Neural cell (in vitro differentiated cells): ENCODE measurements at regions not wholly inside any gene's neighbourhood (a gene's known extent, or its start where the extent isn't known, plus 50 kb on each side); places are given as distances from the start of the nearest gene placed in this dataset.

ENCODE experiments used
- H2AFZ ChIP-seq: fragments of 200-600, 300-800 bp; sonication (generic), shearing (Covaris generic); 2 replicates; pipeline ENCODE4 v1.6.0; 2014; ENCODE audit warnings: low read depth, mild to moderate bottlenecking, antibody characterized with exemption, low read length, moderate library complexity
- H3F3A ChIP-seq: fragments of 200-600 bp; shearing (Covaris generic); 2 replicates; pipeline ENCODE4 v1.6.1; 2016; ENCODE audit warnings: mild to moderate bottlenecking, moderate library complexity, mixed read lengths, antibody characterized with exemption, low read length; ENCODE audit not compliant: insufficient read depth, poor library complexity, severe bottlenecking
- H3K27ac ChIP-seq: fragments of 200-600, 300-800 bp; sonication (generic), shearing (Covaris generic); 2 replicates; pipeline ENCODE4 v1.5.1; 2014; ENCODE audit warnings: mild to moderate bottlenecking, low read length, moderate library complexity
- H3K27me3 ChIP-seq: fragments of 300-800, 200-600 bp; sonication (generic), shearing (Covaris generic); 2 replicates; pipeline ENCODE4 v1.6.0; 2014; ENCODE audit warnings: mild to moderate bottlenecking, low read depth, low read length, moderate library complexity; ENCODE audit not compliant: insufficient read depth
- H3K36me3 ChIP-seq: fragments of 300-800, 200-600 bp; sonication (generic), shearing (Covaris generic); 2 replicates; pipeline ENCODE4 v1.5.1; 2014; ENCODE audit warnings: mild to moderate bottlenecking, antibody characterized with exemption, low read length, moderate library complexity; ENCODE audit not compliant: insufficient read depth
- H3K4me2 ChIP-seq: fragments of 300-800, 200-600 bp; sonication (generic), shearing (Covaris generic); 2 replicates; pipeline ENCODE4 v1.6.0; 2014; ENCODE audit warnings: mild to moderate bottlenecking, low read length
- H3K4me3 ChIP-seq: fragments of 300-800, 200-600 bp; sonication (generic), shearing (Covaris generic); 2 replicates; pipeline ENCODE4 v1.5.1; 2014; ENCODE audit warnings: mild to moderate bottlenecking, low read length, moderate library complexity
- H3K79me2 ChIP-seq: fragments of 200-600 bp; shearing (Covaris generic); replicated peaks from 2 replicates; pipeline ENCODE4 v1.6.0; 2014; ENCODE audit warnings: mild to moderate bottlenecking, low read length, moderate library complexity; ENCODE audit not compliant: insufficient read depth
- H3K9ac ChIP-seq: fragments of 300-800, 200-600 bp; sonication (generic), shearing (Covaris generic); 2 replicates; pipeline ENCODE4 v1.6.1; 2016; ENCODE audit warnings: mild to moderate bottlenecking, low read length, mixed read lengths
- H3K9me2 ChIP-seq: fragments of 200-600 bp; shearing (Covaris generic); 2 replicates; pipeline ENCODE4 v1.6.1; 2016; ENCODE audit warnings: mild to moderate bottlenecking, low read length, mixed read lengths; ENCODE audit not compliant: insufficient read depth
- H3K9me3 ChIP-seq: fragments of 200-600, 300-800 bp; sonication (generic), shearing (Covaris generic); 2 replicates; pipeline ENCODE4 v1.6.1; 2016; ENCODE audit warnings: mild to moderate bottlenecking, mixed run types, low read length, moderate library complexity, mixed read lengths
- H4K20me1 ChIP-seq: fragments of 200-600 bp; shearing (Covaris generic); 2 replicates; pipeline ENCODE4 v1.6.1; 2016; ENCODE audit warnings: mild to moderate bottlenecking, mixed run types; ENCODE audit not compliant: insufficient read depth
- EP300 ChIP-seq: fragments of 450-650 bp; conservative IDR thresholded peaks from 2 replicates; pipeline ENCODE4 v1.6.1; 2014; ENCODE audit warnings: antibody characterized with exemption, mild to moderate bottlenecking, moderate library complexity; ENCODE audit not compliant: poor library complexity, severe bottlenecking
- EZH2 ChIP-seq: fragments of 200-600, 300-800 bp; shearing (Covaris generic), sonication (generic); IDR thresholded peaks from 2 replicates; pipeline ENCODE4 v1.6.1; 2014; ENCODE audit warnings: antibody characterized with exemption, low read length, borderline replicate concordance, mild to moderate bottlenecking; ENCODE audit not compliant: insufficient read depth, poor library complexity, severe bottlenecking
- MXI1 ChIP-seq: fragments of 450-650 bp; conservative IDR thresholded peaks from 2 replicates; pipeline ENCODE4 v1.6.1; 2014; ENCODE audit warnings: antibody characterized with exemption, mild to moderate bottlenecking; ENCODE audit not compliant: poor library complexity, severe bottlenecking
- POLR2AphosphoS5 ChIP-seq: IDR thresholded peaks from 2 replicates; pipeline ENCODE4 v1.6.1; 2012
- RAD21 ChIP-seq: fragments of 450-650 bp; conservative IDR thresholded peaks from 2 replicates; pipeline ENCODE4 v1.6.1; 2014; ENCODE audit warnings: antibody characterized with exemption, mild to moderate bottlenecking, moderate library complexity
- REST ChIP-seq: IDR thresholded peaks from 2 replicates; pipeline ENCODE4 v1.6.1; 2012; ENCODE audit warnings: borderline replicate concordance
- SMC3 ChIP-seq: fragments of 450-650 bp; conservative IDR thresholded peaks from 2 replicates; pipeline ENCODE4 v1.6.1; 2014; ENCODE audit warnings: antibody characterized with exemption, mild to moderate bottlenecking, moderate library complexity; ENCODE audit not compliant: poor library complexity
- TAF1 ChIP-seq: IDR thresholded peaks from 2 replicates; pipeline ENCODE4 v1.6.1; 2012; ENCODE audit warnings: low read depth
- TF ChIP-seq, protein P1 (sequence below): fragments of 450-650 bp; IDR thresholded peaks from 2 replicates; pipeline ENCODE4 v1.5.1; 2014; ENCODE audit warnings: antibody characterized with exemption, mild to moderate bottlenecking, moderate library complexity; ENCODE audit not compliant: poor library complexity, severe bottlenecking

DNA sequence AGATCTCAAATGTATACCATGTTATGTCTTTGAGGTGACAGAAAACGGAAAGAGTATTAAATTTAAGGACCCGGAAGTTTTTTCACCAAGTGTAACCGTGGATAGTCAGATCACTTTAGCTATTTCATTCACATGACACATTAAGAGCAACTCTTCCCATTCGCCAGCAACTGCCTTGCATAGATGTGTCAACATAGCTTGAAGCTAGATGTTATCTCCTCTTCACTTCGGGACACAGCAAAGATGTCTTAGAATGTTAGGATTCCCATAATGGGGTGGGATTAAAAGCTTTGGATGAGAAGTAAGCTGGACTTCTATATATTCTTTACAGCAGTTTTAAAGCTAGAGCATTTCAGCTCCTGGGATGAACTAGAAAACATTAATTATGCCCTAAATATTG is 1135.9 kb upstream of the PCDH20 start:
- Histone ChIP-seq H3K4me3 (no peak overlapping the region), H3K9me3 (no peaks in the 10 kb centered on the region), H3K4me2 (no peak overlapping the region), H3K36me3 (no peaks in the 10 kb centered on the region), H2AFZ (no peak overlapping the region), H4K20me1 (no peaks in the 10 kb centered on the region), H3K9me2 (no peaks in the 10 kb centered on the region), H3K79me2 (no peaks in the 10 kb centered on the region), H3K9ac (no peak overlapping the region), H3K27ac (no peak overlapping the region), H3F3A (peaks cover 7% of the 10 kb centered on the region), H3K27me3 (no peaks in the 10 kb centered on the region)
- no peak for TF ChIP-seq POLR2AphosphoS5
- no peak for TF ChIP-seq TAF1
- TF ChIP-seq MXI1, result no peak
- TF ChIP-seq SMC3, result no peak
- TF ChIP-seq EP300, result no peak
- no peak for TF ChIP-seq RAD21

DNA sequence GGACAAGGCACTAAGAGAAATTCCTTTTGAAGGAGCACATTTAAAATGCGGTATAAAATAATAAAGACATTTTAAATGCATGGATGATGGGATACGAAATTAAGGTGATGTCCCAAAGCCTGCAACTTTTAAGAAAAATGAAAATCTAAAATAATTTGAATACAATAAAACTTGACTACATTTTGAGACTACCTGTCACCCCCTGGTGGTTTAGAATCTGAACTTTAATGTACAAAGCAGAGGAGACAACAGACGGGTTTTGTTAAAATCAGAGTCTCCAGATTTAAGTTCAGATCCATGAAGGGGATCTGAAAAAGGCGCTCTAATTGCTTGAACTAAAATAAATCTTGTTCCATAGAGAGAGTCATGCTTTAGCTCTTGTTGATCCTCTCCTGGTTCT is 1129.3 kb upstream of the PCDH20 start:
- no peak overlapping the region for H3K9ac ChIP-seq
- no peak overlapping the region for H3K4me2 ChIP-seq
- no peak overlapping the region for H3K27ac ChIP-seq
- TF ChIP-seq EP300 (no peak), RAD21 (no peak), TAF1 (no peak), SMC3 (no peak), POLR2AphosphoS5 (no peak), EZH2 (no peak)
- TF ChIP-seq, protein P1, sequence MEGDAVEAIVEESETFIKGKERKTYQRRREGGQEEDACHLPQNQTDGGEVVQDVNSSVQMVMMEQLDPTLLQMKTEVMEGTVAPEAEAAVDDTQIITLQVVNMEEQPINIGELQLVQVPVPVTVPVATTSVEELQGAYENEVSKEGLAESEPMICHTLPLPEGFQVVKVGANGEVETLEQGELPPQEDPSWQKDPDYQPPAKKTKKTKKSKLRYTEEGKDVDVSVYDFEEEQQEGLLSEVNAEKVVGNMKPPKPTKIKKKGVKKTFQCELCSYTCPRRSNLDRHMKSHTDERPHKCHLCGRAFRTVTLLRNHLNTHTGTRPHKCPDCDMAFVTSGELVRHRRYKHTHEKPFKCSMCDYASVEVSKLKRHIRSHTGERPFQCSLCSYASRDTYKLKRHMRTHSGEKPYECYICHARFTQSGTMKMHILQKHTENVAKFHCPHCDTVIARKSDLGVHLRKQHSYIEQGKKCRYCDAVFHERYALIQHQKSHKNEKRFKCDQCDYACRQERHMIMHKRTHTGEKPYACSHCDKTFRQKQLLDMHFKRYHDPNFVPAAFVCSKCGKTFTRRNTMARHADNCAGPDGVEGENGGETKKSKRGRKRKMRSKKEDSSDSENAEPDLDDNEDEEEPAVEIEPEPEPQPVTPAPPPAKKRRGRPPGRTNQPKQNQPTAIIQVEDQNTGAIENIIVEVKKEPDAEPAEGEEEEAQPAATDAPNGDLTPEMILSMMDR, result no peak
- no peaks in the 10 kb centered on the region for H3F3A ChIP-seq
- no peaks in the 10 kb centered on the region for H3K36me3 ChIP-seq
- H2AFZ ChIP-seq, result no peak overlapping the region
- no peaks in the 10 kb centered on the region for H3K79me2 ChIP-seq
- H3K4me3 ChIP-seq, result no peak overlapping the region
- no peaks in the 10 kb centered on the region for H4K20me1 ChIP-seq
- no peaks in the 10 kb centered on the region for H3K9me2 ChIP-seq
- H3K27me3 ChIP-seq, result no peaks in the 10 kb centered on the region
- H3K9me3 ChIP-seq, result no peaks in the 10 kb centered on the region

GRCh38 chr13:62537593-62537992 is 1121.9 kb upstream of the PCDH20 start:
- Histone ChIP-seq H3K36me3 (no peaks in the 10 kb centered on the region), H4K20me1 (no peaks in the 10 kb centered on the region), H3K9me3 (no peaks in the 10 kb centered on the region), H3K79me2 (no peaks in the 10 kb centered on the region), H3K4me2 (no peak overlapping the region), H3K4me3 (no peak overlapping the region), H3K27me3 (no peaks in the 10 kb centered on the region), H3K9me2 (no peaks in the 10 kb centered on the region), H3K27ac (no peak overlapping the region), H2AFZ (no peak overlapping the region), H3K9ac (no peak overlapping the region), H3F3A (no peaks in the 10 kb centered on the region)
- TF ChIP-seq POLR2AphosphoS5 (no peak), EZH2 (no peak), SMC3 (no peak), TAF1 (no peak), RAD21 (no peak), MXI1 (no peak), REST (no peak), EP300 (no peak)
- TF ChIP-seq, protein P1, result no peak
